GM23338 (cell line): ENCODE measurements at regions not wholly inside any gene's neighbourhood (a gene's known extent, or its start where the extent isn't known, plus 50 kb on each side); places are given as distances from the start of the nearest gene placed in this dataset.

ENCODE experiments used
- ATAC-seq: fragments of 200-7000 bp; cut with Tn5 transposase; 3 replicates; pipeline ENCODE4 v1.9.1; 2020
- DNase-seq: peaks from one replicate; pipeline ENCODE4 v3.0.0-alpha.2; 2015; ENCODE audit warnings: low spot score
- H2AFZ ChIP-seq: fragments of 200-600 bp; sonication (generic); 2 replicates; pipeline ENCODE4 v1.8.0; 2016; ENCODE audit warnings: antibody characterized with exemption, mild to moderate bottlenecking, moderate library complexity
- H3F3A ChIP-seq: fragments of 200-600 bp; sonication (generic); replicated peaks from 2 replicates; pipeline ENCODE4 v1.8.0; 2017; ENCODE audit warnings: antibody characterized with exemption, mixed run types, low read depth
- H3K27ac ChIP-seq: fragments of 200-600 bp; sonication (generic); 2 replicates; pipeline ENCODE4 v1.6.1; 2016; ENCODE audit warnings: low read depth
- H3K27me3 ChIP-seq: fragments of 200-600 bp; sonication (generic); 2 replicates; pipeline ENCODE4 v1.8.0; 2016; ENCODE audit warnings: mild to moderate bottlenecking, mixed run types, moderate library complexity; ENCODE audit not compliant: insufficient read depth
- H3K36me3 ChIP-seq: fragments of 200-600 bp; sonication (generic); 2 replicates; pipeline ENCODE4 v1.8.0; 2016; ENCODE audit warnings: mild to moderate bottlenecking; ENCODE audit not compliant: insufficient read depth
- H3K4me1 ChIP-seq: fragments of 200-600 bp; sonication (generic); 2 replicates; pipeline ENCODE4 v1.8.0; 2016; ENCODE audit warnings: mild to moderate bottlenecking, moderate library complexity; ENCODE audit not compliant: insufficient read depth
- H3K4me2 ChIP-seq: fragments of 200-600 bp; sonication (generic); 2 replicates; pipeline ENCODE4 v1.7.1; 2017; ENCODE audit warnings: mixed run types
- H3K4me3 ChIP-seq: fragments of 200-600 bp; sonication (generic); 2 replicates; pipeline ENCODE4 v1.6.1; 2016; ENCODE audit warnings: mixed run types
- H3K79me2 ChIP-seq: fragments of 200-600 bp; sonication (generic); replicated peaks from 2 replicates; pipeline ENCODE4 v1.8.0; 2017; ENCODE audit warnings: mild to moderate bottlenecking; ENCODE audit not compliant: insufficient read depth
- H3K9me2 ChIP-seq: fragments of 200-600 bp; sonication (generic); 2 replicates; pipeline ENCODE4 v1.8.0; 2017; ENCODE audit not compliant: insufficient read depth
- H4K20me1 ChIP-seq: fragments of 200-600 bp; sonication (generic); replicated peaks from 2 replicates; pipeline ENCODE4 v1.8.0; 2017; ENCODE audit warnings: mild to moderate bottlenecking; ENCODE audit not compliant: insufficient read depth
- H3K27ac Mint-ChIP-seq: 2 replicates; pipeline ENCODE4 v1.8.0; 2020; ENCODE audit warnings: inconsistent platforms, mild to moderate bottlenecking, moderate library complexity, mixed read lengths
- H3K27me3 Mint-ChIP-seq: 3 replicates; pipeline ENCODE4 v1.8.0; 2022; ENCODE audit warnings: low read depth, mild to moderate bottlenecking, moderate library complexity, mixed read lengths, inconsistent platforms; ENCODE audit not compliant: insufficient read depth, poor library complexity
- H3K36me3 Mint-ChIP-seq: 3 replicates; pipeline ENCODE4 v1.8.0; 2021; ENCODE audit warnings: low read depth, mild to moderate bottlenecking, inconsistent platforms, moderate library complexity, mixed read lengths
- H3K4me1 Mint-ChIP-seq: 3 replicates; pipeline ENCODE4 v1.8.0; 2020; ENCODE audit warnings: mild to moderate bottlenecking, inconsistent platforms, mixed read lengths
- H3K4me3 Mint-ChIP-seq: 3 replicates; pipeline ENCODE4 v1.8.0; 2021; ENCODE audit warnings: moderate library complexity, mild to moderate bottlenecking, inconsistent platforms, mixed read lengths
- H3K9me3 Mint-ChIP-seq: 3 replicates; pipeline ENCODE4 v1.8.0; 2020; ENCODE audit warnings: moderate library complexity, mild to moderate bottlenecking, inconsistent platforms, mixed read lengths
- CREB1 ChIP-seq: fragments of 250-450 bp; sonication (Bioruptor Pico); IDR thresholded peaks from 2 replicates; pipeline ENCODE4 v1.5.0; 2020; ENCODE audit warnings: low read depth, mild to moderate bottlenecking, moderate library complexity
- EZH2 ChIP-seq: fragments of 200-600 bp; sonication (generic); IDR thresholded peaks from one replicate; pipeline ENCODE4 v1.8.0; 2017; ENCODE audit warnings: antibody characterized with exemption, mild to moderate bottlenecking, low read depth; ENCODE audit not compliant: unreplicated experiment
- EZH2phosphoT487 ChIP-seq: fragments of 200-600 bp; sonication (generic); IDR thresholded peaks from one replicate; pipeline ENCODE4 v1.8.1; 2018; ENCODE audit warnings: antibody characterized with exemption; ENCODE audit not compliant: unreplicated experiment
- JUNB ChIP-seq: IDR thresholded peaks from one replicate; pipeline ENCODE4 v1.6.1; 2016; ENCODE audit warnings: antibody characterized with exemption; ENCODE audit not compliant: unreplicated experiment
- NANOG ChIP-seq: IDR thresholded peaks from 2 replicates; pipeline ENCODE4 v1.6.1; 2016; ENCODE audit warnings: antibody characterized with exemption, borderline replicate concordance
- POLR2AphosphoS5 ChIP-seq: IDR thresholded peaks from 2 replicates; pipeline ENCODE4 v1.6.1; 2016; ENCODE audit warnings: antibody characterized with exemption, low read depth
- ZNF114 ChIP-seq: fragments of 250-450 bp; sonication (Bioruptor Pico); IDR thresholded peaks from 2 replicates; pipeline ENCODE4 v1.5.0; 2020; ENCODE audit warnings: mild to moderate bottlenecking, moderate library complexity
- ZNF331 ChIP-seq: fragments of 250-450 bp; sonication (Bioruptor Pico); IDR thresholded peaks from 2 replicates; pipeline ENCODE4 v1.5.0; 2020; ENCODE audit warnings: low read depth, mild to moderate bottlenecking, moderate library complexity
- TF ChIP-seq, protein P1 (sequence below): fragments of 250-450 bp; sonication (Bioruptor Pico); IDR thresholded peaks from 2 replicates; pipeline ENCODE4 v1.5.0; 2020; ENCODE audit warnings: mild to moderate bottlenecking, moderate library complexity
- TF ChIP-seq, protein P2 (sequence below): IDR thresholded peaks from one replicate; pipeline ENCODE4 v1.6.1; 2018; ENCODE audit warnings: antibody characterized with exemption; ENCODE audit not compliant: unreplicated experiment

DNA sequence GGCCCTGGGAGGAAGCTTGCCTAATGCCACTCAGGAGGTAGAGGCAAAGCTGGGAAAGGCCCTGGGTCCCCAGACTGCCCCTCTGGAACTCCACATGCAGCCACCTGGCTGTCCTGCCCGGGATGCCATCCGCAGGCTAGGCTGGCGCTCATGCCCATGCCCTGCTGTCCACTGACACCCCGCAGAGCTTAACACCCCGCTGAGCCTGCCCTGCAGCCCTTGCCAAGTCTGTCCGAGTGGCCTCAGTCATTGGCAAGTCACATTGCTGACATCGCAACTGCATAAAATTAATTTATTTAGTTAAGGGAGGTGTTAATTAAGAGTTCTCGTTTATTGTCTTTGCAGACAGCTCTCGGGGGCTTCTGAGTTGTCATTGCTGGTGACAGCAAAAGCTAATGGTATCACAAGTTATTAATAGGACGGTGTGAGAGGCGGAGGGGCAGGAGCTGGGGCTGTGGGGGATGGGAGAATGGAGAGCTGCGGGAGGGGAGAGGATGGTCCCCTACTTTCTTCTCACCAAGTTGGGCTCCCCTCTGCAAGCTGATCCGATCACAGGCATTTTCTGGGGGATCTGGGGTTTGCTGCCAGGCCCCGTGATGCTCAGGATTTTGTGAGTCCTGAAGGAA is 55.6 kb upstream of the PCBD1 start:
- Mint-ChIP-seq H3K4me3 (no peak overlapping the region), H3K27me3 (peaks cover 11% of the 10 kb centered on the region), H3K9me3 (no peaks in the 10 kb centered on the region), H3K27ac (no peak overlapping the region), H3K36me3 (no peaks in the 10 kb centered on the region), H3K4me1 (0 out of 3 replicates have a peak, but pooled peaks cover 2% of the 10 kb centered on the region)
- Histone ChIP-seq H2AFZ (no peak overlapping the region), H4K20me1 (no peaks in the 10 kb centered on the region), H3K4me1 (no peaks in the 10 kb centered on the region), H3K4me3 (no peak overlapping the region), H3K79me2 (no peaks in the 10 kb centered on the region), H3K27me3 (no peaks in the 10 kb centered on the region), H3F3A (no peaks in the 10 kb centered on the region), H3K4me2 (no peak overlapping the region), H3K9me2 (no peaks in the 10 kb centered on the region), H3K27ac (no peak overlapping the region), H3K36me3 (no peaks in the 10 kb centered on the region)
- no peak for ATAC-seq
- no peak for DNase-seq
- no peak for TF ChIP-seq ZNF331 (CRISPR knock-in tag)
- TF ChIP-seq CREB1 (CRISPR knock-in tag): no peak
- TF ChIP-seq, protein P1, sequence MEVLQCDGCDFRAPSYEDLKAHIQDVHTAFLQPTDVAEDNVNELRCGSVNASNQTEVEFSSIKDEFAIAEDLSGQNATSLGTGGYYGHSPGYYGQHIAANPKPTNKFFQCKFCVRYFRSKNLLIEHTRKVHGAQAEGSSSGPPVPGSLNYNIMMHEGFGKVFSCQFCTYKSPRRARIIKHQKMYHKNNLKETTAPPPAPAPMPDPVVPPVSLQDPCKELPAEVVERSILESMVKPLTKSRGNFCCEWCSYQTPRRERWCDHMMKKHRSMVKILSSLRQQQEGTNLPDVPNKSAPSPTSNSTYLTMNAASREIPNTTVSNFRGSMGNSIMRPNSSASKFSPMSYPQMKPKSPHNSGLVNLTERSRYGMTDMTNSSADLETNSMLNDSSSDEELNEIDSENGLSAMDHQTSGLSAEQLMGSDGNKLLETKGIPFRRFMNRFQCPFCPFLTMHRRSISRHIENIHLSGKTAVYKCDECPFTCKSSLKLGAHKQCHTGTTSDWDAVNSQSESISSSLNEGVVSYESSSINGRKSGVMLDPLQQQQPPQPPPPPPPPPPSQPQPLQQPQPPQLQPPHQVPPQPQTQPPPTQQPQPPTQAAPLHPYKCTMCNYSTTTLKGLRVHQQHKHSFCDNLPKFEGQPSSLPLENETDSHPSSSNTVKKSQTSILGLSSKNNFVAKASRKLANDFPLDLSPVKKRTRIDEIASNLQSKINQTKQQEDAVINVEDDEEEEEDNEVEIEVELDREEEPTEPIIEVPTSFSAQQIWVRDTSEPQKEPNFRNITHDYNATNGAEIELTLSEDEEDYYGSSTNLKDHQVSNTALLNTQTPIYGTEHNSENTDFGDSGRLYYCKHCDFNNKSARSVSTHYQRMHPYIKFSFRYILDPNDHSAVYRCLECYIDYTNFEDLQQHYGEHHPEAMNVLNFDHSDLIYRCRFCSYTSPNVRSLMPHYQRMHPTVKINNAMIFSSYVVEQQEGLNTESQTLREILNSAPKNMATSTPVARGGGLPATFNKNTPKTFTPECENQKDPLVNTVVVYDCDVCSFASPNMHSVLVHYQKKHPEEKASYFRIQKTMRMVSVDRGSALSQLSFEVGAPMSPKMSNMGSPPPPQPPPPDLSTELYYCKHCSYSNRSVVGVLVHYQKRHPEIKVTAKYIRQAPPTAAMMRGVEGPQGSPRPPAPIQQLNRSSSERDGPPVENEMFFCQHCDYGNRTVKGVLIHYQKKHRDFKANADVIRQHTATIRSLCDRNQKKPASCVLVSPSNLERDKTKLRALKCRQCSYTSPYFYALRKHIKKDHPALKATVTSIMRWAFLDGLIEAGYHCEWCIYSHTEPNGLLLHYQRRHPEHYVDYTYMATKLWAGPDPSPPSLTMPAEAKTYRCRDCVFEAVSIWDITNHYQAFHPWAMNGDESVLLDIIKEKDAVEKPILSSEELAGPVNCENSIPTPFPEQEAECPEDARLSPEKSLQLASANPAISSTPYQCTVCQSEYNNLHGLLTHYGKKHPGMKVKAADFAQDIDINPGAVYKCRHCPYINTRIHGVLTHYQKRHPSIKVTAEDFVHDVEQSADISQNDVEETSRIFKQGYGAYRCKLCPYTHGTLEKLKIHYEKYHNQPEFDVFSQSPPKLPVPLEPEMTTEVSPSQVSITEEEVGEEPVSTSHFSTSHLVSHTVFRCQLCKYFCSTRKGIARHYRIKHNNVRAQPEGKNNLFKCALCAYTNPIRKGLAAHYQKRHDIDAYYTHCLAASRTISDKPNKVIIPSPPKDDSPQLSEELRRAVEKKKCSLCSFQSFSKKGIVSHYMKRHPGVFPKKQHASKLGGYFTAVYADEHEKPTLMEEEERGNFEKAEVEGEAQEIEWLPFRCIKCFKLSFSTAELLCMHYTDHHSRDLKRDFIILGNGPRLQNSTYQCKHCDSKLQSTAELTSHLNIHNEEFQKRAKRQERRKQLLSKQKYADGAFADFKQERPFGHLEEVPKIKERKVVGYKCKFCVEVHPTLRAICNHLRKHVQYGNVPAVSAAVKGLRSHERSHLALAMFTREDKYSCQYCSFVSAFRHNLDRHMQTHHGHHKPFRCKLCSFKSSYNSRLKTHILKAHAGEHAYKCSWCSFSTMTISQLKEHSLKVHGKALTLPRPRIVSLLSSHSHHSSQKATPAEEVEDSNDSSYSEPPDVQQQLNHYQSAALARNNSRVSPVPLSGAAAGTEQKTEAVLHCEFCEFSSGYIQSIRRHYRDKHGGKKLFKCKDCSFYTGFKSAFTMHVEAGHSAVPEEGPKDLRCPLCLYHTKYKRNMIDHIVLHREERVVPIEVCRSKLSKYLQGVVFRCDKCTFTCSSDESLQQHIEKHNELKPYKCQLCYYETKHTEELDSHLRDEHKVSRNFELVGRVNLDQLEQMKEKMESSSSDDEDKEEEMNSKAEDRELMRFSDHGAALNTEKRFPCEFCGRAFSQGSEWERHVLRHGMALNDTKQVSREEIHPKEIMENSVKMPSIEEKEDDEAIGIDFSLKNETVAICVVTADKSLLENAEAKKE (CRISPR knock-in tag): no peak
- TF ChIP-seq, protein P2, sequence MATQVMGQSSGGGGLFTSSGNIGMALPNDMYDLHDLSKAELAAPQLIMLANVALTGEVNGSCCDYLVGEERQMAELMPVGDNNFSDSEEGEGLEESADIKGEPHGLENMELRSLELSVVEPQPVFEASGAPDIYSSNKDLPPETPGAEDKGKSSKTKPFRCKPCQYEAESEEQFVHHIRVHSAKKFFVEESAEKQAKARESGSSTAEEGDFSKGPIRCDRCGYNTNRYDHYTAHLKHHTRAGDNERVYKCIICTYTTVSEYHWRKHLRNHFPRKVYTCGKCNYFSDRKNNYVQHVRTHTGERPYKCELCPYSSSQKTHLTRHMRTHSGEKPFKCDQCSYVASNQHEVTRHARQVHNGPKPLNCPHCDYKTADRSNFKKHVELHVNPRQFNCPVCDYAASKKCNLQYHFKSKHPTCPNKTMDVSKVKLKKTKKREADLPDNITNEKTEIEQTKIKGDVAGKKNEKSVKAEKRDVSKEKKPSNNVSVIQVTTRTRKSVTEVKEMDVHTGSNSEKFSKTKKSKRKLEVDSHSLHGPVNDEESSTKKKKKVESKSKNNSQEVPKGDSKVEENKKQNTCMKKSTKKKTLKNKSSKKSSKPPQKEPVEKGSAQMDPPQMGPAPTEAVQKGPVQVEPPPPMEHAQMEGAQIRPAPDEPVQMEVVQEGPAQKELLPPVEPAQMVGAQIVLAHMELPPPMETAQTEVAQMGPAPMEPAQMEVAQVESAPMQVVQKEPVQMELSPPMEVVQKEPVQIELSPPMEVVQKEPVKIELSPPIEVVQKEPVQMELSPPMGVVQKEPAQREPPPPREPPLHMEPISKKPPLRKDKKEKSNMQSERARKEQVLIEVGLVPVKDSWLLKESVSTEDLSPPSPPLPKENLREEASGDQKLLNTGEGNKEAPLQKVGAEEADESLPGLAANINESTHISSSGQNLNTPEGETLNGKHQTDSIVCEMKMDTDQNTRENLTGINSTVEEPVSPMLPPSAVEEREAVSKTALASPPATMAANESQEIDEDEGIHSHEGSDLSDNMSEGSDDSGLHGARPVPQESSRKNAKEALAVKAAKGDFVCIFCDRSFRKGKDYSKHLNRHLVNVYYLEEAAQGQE: no peak
- no peak for TF ChIP-seq EZH2
- TF ChIP-seq EZH2phosphoT487: no peak
- TF ChIP-seq NANOG: no peak
- TF ChIP-seq ZNF114 (CRISPR knock-in tag): no peak
- TF ChIP-seq POLR2AphosphoS5: no peak
- TF ChIP-seq JUNB: no peak
